Pulmonary artery endothelial cell (primary cell): ENCODE measurements at regions not wholly inside any gene's neighbourhood (a gene's known extent, or its start where the extent isn't known, plus 50 kb on each side); places are given as distances from the start of the nearest gene placed in this dataset.

Experiments used
- DNase-seq: peaks from one replicate; pipeline ENCODE4 v3.0.0-alpha.2; 2011; ENCODE audit warnings: low read depth, low spot score

GRCh38 chr5:56325039-56325438 lies 91.9 kb upstream of the ANKRD55 start:
- no peak for DNase-seq

- no peak for DNase-seq
These were observed 90.4 kb upstream of the ANKRD55 start for GRCh38 chr5:56323505-56323904.

- no peak for DNase-seq
These were observed 89.5 kb upstream of the ANKRD55 start for GRCh38 chr5:56322592-56322991.

GRCh38 chr5:56321236-56321881 lies 88.2 kb upstream of the ANKRD55 start:
- no peak for DNase-seq

GRCh38 chr5:56320686-56321085 lies 87.6 kb upstream of the ANKRD55 start:
- no peak for DNase-seq

- no peak for DNase-seq
These were observed 86.5 kb upstream of the ANKRD55 start for GRCh38 chr5:56319526-56320181.

GRCh38 chr5:56317923-56318561 lies 84.9 kb upstream of the ANKRD55 start:
- DNase-seq = no peak

- DNase-seq = no peak
These were observed 83.3 kb upstream of the ANKRD55 start for GRCh38 chr5:56316299-56316994.

GRCh38 chr5:56314529-56314928 lies 81.4 kb upstream of the ANKRD55 start:
- no peak for DNase-seq

GRCh38 chr5:56313596-56313995 lies 80.5 kb upstream of the ANKRD55 start:
- DNase-seq = no peak

GRCh38 chr5:56313004-56313531 lies 79.9 kb upstream of the ANKRD55 start:
- DNase-seq = no peak

GRCh38 chr5:56311306-56311905 lies 78.3 kb upstream of the ANKRD55 start:
- DNase-seq = no peak

- DNase-seq = no peak
These were observed 77.6 kb upstream of the ANKRD55 start for GRCh38 chr5:56310711-56311204.

- DNase-seq = no peak
These were observed 76.2 kb upstream of the ANKRD55 start for GRCh38 chr5:56309262-56309826.

- DNase-seq = no peak
These were observed 74.7 kb upstream of the ANKRD55 start for GRCh38 chr5:56307714-56308333.

GRCh38 chr5:56306433-56307150 lies 73.5 kb upstream of the ANKRD55 start:
- DNase-seq = no peak

- no peak for DNase-seq
These were observed 72.1 kb upstream of the ANKRD55 start for GRCh38 chr5:56305001-56305950.

- DNase-seq = no peak
These were observed 70.4 kb upstream of the ANKRD55 start for GRCh38 chr5:56303511-56303910.

GRCh38 chr5:56302027-56302426 lies 68.9 kb upstream of the ANKRD55 start:
- DNase-seq = no peak
